H1 (cell line): ENCODE measurements at regions not wholly inside any gene's neighbourhood (a gene's known extent, or its start where the extent isn't known, plus 50 kb on each side); places are given as distances from the start of the nearest gene placed in this dataset.

Experiments used
- CTCF ChIA-PET: fragments of 300-600 bp; sonication (Branson Sonifier 250); formaldehyde crosslinking; loops from one replicate; lab custom pipeline; 2021; ENCODE audit not compliant: partially characterized antibody; lab: Charles Lee
- POLR2A ChIA-PET: fragments of 300-600 bp; sonication (Branson Sonifier 250); formaldehyde crosslinking; loops from one replicate; lab custom pipeline; 2021; ENCODE audit warnings: inconsistent platforms; ENCODE audit not compliant: partially characterized antibody; lab: Charles Lee
- DNase-seq, 2 experiments: peaks; one replicate each; pipeline versions ENCODE4 v3.0.0 to v3.0.0-alpha.2; 2010 to 2022; ENCODE audit warnings: low spot score in 2 of 2, low read depth in 1 of 2, mixed read lengths in 1 of 2
- FAIRE-seq: peaks from 2 replicates; lab custom pipeline; 2011; peaks lifted over from hg19 to GRCh38; lab: Jason Lieb, UNC
- H2AFZ ChIP-seq: 2 replicates; pipeline ENCODE4 v1.8.1; 2012; ENCODE audit warnings: low read length, inconsistent platforms
- H2AK5ac ChIP-seq: 2 replicates; pipeline ENCODE4 v1.6.1; 2013; ENCODE audit warnings: low read depth, low read length
- H2BK120ac ChIP-seq: replicated peaks from 2 replicates; pipeline ENCODE3; 2013; ENCODE audit warnings: low read depth, low read length, inconsistent platforms
- H2BK12ac ChIP-seq: 2 replicates; pipeline ENCODE4 v1.6.1; 2013; ENCODE audit warnings: low read depth, low read length
- H2BK15ac ChIP-seq: 2 replicates; pipeline ENCODE4 v1.6.1; 2013; ENCODE audit warnings: low read length
- H2BK20ac ChIP-seq: 2 replicates; pipeline ENCODE4 v1.6.1; 2013; ENCODE audit warnings: low read length
- H2BK5ac ChIP-seq: 2 replicates; pipeline ENCODE4 v1.6.1; 2013; ENCODE audit warnings: low read depth, low read length
- H3K14ac ChIP-seq: 2 replicates; pipeline ENCODE4 v1.6.1; 2013; ENCODE audit warnings: inconsistent platforms; ENCODE audit not compliant: insufficient read length
- H3K18ac ChIP-seq: 2 replicates; pipeline ENCODE4 v1.6.1; 2013; ENCODE audit warnings: low read length; ENCODE audit errors: extremely low read depth
- H3K23ac ChIP-seq: 2 replicates; pipeline ENCODE4 v1.6.1; 2013; ENCODE audit warnings: inconsistent platforms; ENCODE audit not compliant: insufficient read length
- H3K23me2 ChIP-seq: 2 replicates; pipeline ENCODE4 v1.6.1; 2013; ENCODE audit warnings: low read depth, low read length
- H3K27ac ChIP-seq: 2 replicates; pipeline ENCODE4 v1.6.1; 2011; ENCODE audit warnings: low read depth, low read length, inconsistent platforms
- H3K27me3 ChIP-seq, 4 experiments: replicated peaks in 1 of 4; 1 replicate in 1 of 4; 2 replicates in 3 of 4; pipeline versions ENCODE4 v1.6.1 to v1.8.1; 2011 to 2013; ENCODE audit warnings: low read length in 3 of 4, mild to moderate bottlenecking in 3 of 4, inconsistent platforms in 2 of 4, mixed read lengths in 2 of 4, moderate library complexity in 1 of 4; ENCODE audit not compliant: control insufficient read depth in 3 of 4, insufficient read depth in 3 of 4; ENCODE audit errors: extremely low read depth in 1 of 4
- H3K36me3 ChIP-seq, 4 experiments: 2 replicates each; pipeline versions ENCODE4 v1.6.1 to v1.8.1; 2011 to 2013; ENCODE audit warnings: mild to moderate bottlenecking in 4 of 4, low read length in 3 of 4, moderate library complexity in 2 of 4, control low read depth in 1 of 4, inconsistent platforms in 1 of 4; ENCODE audit not compliant: insufficient read depth in 4 of 4, control insufficient read depth in 2 of 4
- H3K4ac ChIP-seq: replicated peaks from 2 replicates; pipeline ENCODE3; 2013; ENCODE audit warnings: low read length, low read depth, mixed read lengths, inconsistent platforms; ENCODE audit not compliant: insufficient read length
- H3K4me1 ChIP-seq, 4 experiments: replicated peaks in 1 of 4; 1 replicate in 1 of 4; 2 replicates in 3 of 4; pipeline versions ENCODE4 v1.6.1 to v1.8.1; 2011 to 2013; ENCODE audit warnings: low read length in 3 of 4, inconsistent platforms in 2 of 4, mixed read lengths in 1 of 4; ENCODE audit not compliant: insufficient read depth in 4 of 4, control insufficient read depth in 3 of 4
- H3K4me2 ChIP-seq, 2 experiments: 2 replicates each; pipeline versions ENCODE4 v1.6.1 to v1.8.1; 2011 to 2013; ENCODE audit warnings: low read depth in 2 of 2, low read length in 2 of 2, control low read depth in 1 of 2, inconsistent platforms in 1 of 2, mild to moderate bottlenecking in 1 of 2; ENCODE audit not compliant: insufficient read depth in 1 of 2
- H3K4me3 ChIP-seq, 4 experiments: fragments of 200-600, 300-600 bp in 1 of 4; sonication (generic), shearing (Covaris generic), sonication (Bioruptor Twin) in 1 of 4; 2 replicates each; pipeline versions ENCODE4 v1.5.1 to v1.8.1; 2011 to 2016; ENCODE audit warnings: low read length in 4 of 4, low read depth in 3 of 4, control low read depth in 2 of 4, inconsistent platforms in 2 of 4, mild to moderate bottlenecking in 2 of 4, mixed read lengths in 1 of 4, moderate library complexity in 1 of 4; ENCODE audit not compliant: insufficient read depth in 2 of 4; ENCODE audit errors: extremely low read depth in 1 of 4
- H3K56ac ChIP-seq: replicated peaks from 2 replicates; pipeline ENCODE3; 2013; ENCODE audit warnings: low read depth, mild to moderate bottlenecking, mixed read lengths, low read length, inconsistent platforms; ENCODE audit not compliant: insufficient read length
- H3K79me1 ChIP-seq: 2 replicates; pipeline ENCODE4 v1.6.1; 2013; ENCODE audit warnings: low read depth, low read length, control low read depth
- H3K79me2 ChIP-seq, 2 experiments: 2 replicates each; pipeline versions ENCODE4 v1.6.1 to v1.8.1; 2012 to 2013; ENCODE audit warnings: low read length in 2 of 2, mild to moderate bottlenecking in 2 of 2, inconsistent platforms in 1 of 2; ENCODE audit not compliant: insufficient read depth in 2 of 2, control insufficient read depth in 1 of 2
- H3K9ac ChIP-seq, 4 experiments: replicated peaks in 1 of 4; 1 replicate in 1 of 4; 2 replicates in 3 of 4; pipeline versions ENCODE4 v1.6.1 to v1.8.1; 2011 to 2013; ENCODE audit warnings: low read depth in 3 of 4, low read length in 3 of 4, control low read depth in 2 of 4, mild to moderate bottlenecking in 2 of 4, moderate library complexity in 2 of 4, inconsistent platforms in 1 of 4; ENCODE audit errors: extremely low read depth in 1 of 4
- H3K9me3 ChIP-seq, 2 experiments: 2 replicates each; pipeline versions ENCODE4 v1.6.1 to v1.8.1; 2012 to 2013; ENCODE audit warnings: mild to moderate bottlenecking in 2 of 2, moderate library complexity in 2 of 2, control low read depth in 1 of 2, inconsistent platforms in 1 of 2, low read depth in 1 of 2, low read length in 1 of 2, mixed read lengths in 1 of 2; ENCODE audit not compliant: insufficient read depth in 2 of 2
- H4K20me1 ChIP-seq, 2 experiments: replicated peaks in 1 of 2; 2 replicates each; pipeline versions ENCODE3 to v1.8.1; 2011 to 2013; ENCODE audit warnings: inconsistent platforms in 2 of 2, low read length in 2 of 2, mild to moderate bottlenecking in 1 of 2; ENCODE audit not compliant: insufficient read depth in 2 of 2, control insufficient read depth in 1 of 2
- H4K5ac ChIP-seq: 2 replicates; pipeline ENCODE4 v1.6.1; 2013; ENCODE audit warnings: low read length, low read depth, mixed read lengths, inconsistent platforms; ENCODE audit not compliant: insufficient read length
- H4K8ac ChIP-seq: 2 replicates; pipeline ENCODE4 v1.8.0; 2013; ENCODE audit warnings: mild to moderate bottlenecking, moderate library complexity, low read length, inconsistent platforms; ENCODE audit not compliant: insufficient read depth; ENCODE audit errors: extremely low read depth
- H4K91ac ChIP-seq: replicated peaks from 2 replicates; pipeline ENCODE3; 2013; ENCODE audit warnings: low read length, mixed read lengths, inconsistent platforms; ENCODE audit not compliant: insufficient read length
- BACH1 ChIP-seq: IDR thresholded peaks from 2 replicates; pipeline ENCODE4 v1.6.1; 2012; ENCODE audit warnings: low read length, improper control_type of control experiment
- CREB1 ChIP-seq: IDR thresholded peaks from 2 replicates; pipeline ENCODE4 v1.6.1; 2012; ENCODE audit warnings: inconsistent platforms
- MAFK ChIP-seq: IDR thresholded peaks from 2 replicates; pipeline ENCODE4 v1.6.1; 2012; ENCODE audit warnings: low read depth, mild to moderate bottlenecking, improper control_type of control experiment, low read length
- SIX5 ChIP-seq: IDR thresholded peaks from 2 replicates; pipeline ENCODE4 v1.6.1; 2011; ENCODE audit warnings: mild to moderate bottlenecking, low read depth, low read length
- WGBS, 2 experiments: shearing (Covaris generic) in 1 of 2; methylation state at CpG; one replicate each; pipeline versions ENCODE4 v1.1.6 to v1.1.7; 2013 to 2015; ENCODE audit warnings: low lambda C conversion rate in 2 of 2, mixed read lengths in 2 of 2, inconsistent platforms in 1 of 2, low coverage in 1 of 2, missing lambda C conversion rate in 1 of 2; ENCODE audit not compliant: insufficient replicate concordance in 2 of 2, insufficient coverage in 1 of 2, insufficient read length in 1 of 2; ENCODE audit errors: extremely low coverage in 1 of 2, missing lambda C conversion rate in 1 of 2; 5-methylcytosine and 5-hydroxymethylcytosine counted together

GRCh38 chr2:204115137-204116056, 178.8 kb downstream of the ICOS start:
- no peak overlapping the region for H4K8ac ChIP-seq
- no peaks in the 10 kb centered on the region for H3K9me3 ChIP-seq
- peak overlapping the region in 1 of 2 experiments; percentile 14; a peak in 1 of 4 replicates for H3K4me2 ChIP-seq
- H3K23ac ChIP-seq: no peak overlapping the region
- no peak overlapping the region for H3K27ac ChIP-seq
- peak overlapping the region; percentile 29 for H2BK120ac ChIP-seq
- no peaks in the 10 kb centered on the region for H3K79me1 ChIP-seq
- FAIRE-seq (no peak), DNase-seq (no peak)
- no peaks in the 10 kb centered on the region for H3K36me3 ChIP-seq
- no peaks in the 10 kb centered on the region for H3K23me2 ChIP-seq
- 0 out of 2 replicates have a peak overlapping the region, but pooled peaks have one; percentile 3 for H2BK5ac ChIP-seq
- H3K18ac ChIP-seq: 0 out of 2 replicates have a peak overlapping the region, but pooled peaks have one; percentile 17
- peak overlapping the region; percentile 90; the same call in 1 of the 2 replicates for H2BK12ac ChIP-seq
- 78% methylated on average over 5 of the region's 5 CpGs; no CpG with 5 or more reads in 1 of the 2 experiments for WGBS, 2 experiments
- H3K4me1 ChIP-seq: peaks cover 0 to 14% (median 12%) of the 10 kb centered on the region in 4 experiments; a peak in 4 of 7 replicates
- no peaks in the 10 kb centered on the region for H3K27me3 ChIP-seq
- 0 out of 2 replicates have a peak overlapping the region, but pooled peaks have one; percentile 36 for H2BK20ac ChIP-seq
- peak overlapping the region in 1 of 4 experiments; percentile 34; a peak in 1 of 7 replicates for H3K9ac ChIP-seq
- CTCF ChIA-PET: interaction anchor here (0.6 to 1.2 kb wide), 4 partner anchors 21 to 1607 kb away, joined by 3 to 4 read pairs (median 4); no protein-coding TSS in a partner anchor
- H2AFZ ChIP-seq: peak overlapping the region; percentile 92
- no peak overlapping the region for H3K56ac ChIP-seq
- H3K79me2 ChIP-seq: no peaks in the 10 kb centered on the region
- H2AK5ac ChIP-seq: no peak overlapping the region
- H4K20me1 ChIP-seq: no peaks in the 10 kb centered on the region
- H4K5ac ChIP-seq: no peak overlapping the region
- peak; percentile 21; the same call in 1 of the 2 replicates for TF ChIP-seq MAFK
- TF ChIP-seq BACH1: peak; percentile 63; the same call in 1 of the 2 replicates
- TF ChIP-seq SIX5: no peak
- TF ChIP-seq CREB1: no peak
- H3K4me3 ChIP-seq: no peak overlapping the region
- no peak overlapping the region for H3K4ac ChIP-seq
- H3K14ac ChIP-seq: peak overlapping the region; percentile 3
- H2BK15ac ChIP-seq: no peak overlapping the region
- H4K91ac ChIP-seq: no peak overlapping the region
- POLR2A ChIA-PET: no interaction called here
